ENCODE measurements at regions not wholly inside any gene's neighbourhood (a gene's known extent, or its start where the extent isn't known, plus 50 kb on each side); places are given as distances from the start of the nearest gene placed in this dataset.

DNA sequence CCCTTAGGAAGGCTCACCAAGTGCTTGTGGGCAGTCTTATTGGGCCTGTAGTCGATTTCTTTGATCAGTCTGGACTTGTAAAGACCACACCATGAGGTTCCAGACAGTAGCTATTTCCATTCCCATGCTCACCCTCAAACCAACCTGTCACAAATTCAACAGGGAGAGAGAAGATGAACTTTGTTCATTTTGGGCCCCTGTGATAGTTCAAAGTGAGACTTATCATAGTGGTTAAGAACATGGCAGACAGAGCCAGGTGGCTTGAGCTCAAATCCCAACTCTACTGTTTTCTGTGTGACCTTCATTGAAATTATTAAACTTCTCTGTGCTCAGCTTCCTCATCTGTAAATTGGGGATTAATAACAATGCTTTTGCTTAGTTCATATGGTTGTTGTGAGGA is 53.9 kb upstream of the CTLA4 start (continued):
- TF ChIP-seq GFI1 (CRISPR knock-in tag; IDR thresholded peaks at IDR 0.05; ENCODE audit: borderline replicate concordance) (peak; percentile 29; the same call in 1 of the 2 replicates), HOXA9 (CRISPR knock-in tag; IDR thresholded peaks at IDR 0.05; ENCODE audit: borderline replicate concordance) (no peak), TAF15 (IDR thresholded peaks at IDR 0.05; ENCODE audit: low read depth, low read length, poor library complexity, severe bottlenecking) (no peak), ZNF292 (CRISPR knock-in tag; IDR thresholded peaks at IDR 0.05; ENCODE audit: borderline replicate concordance, low read depth) (peak; percentile 73; the same call in 1 of the 2 replicates), ZNF33B (CRISPR knock-in tag; IDR thresholded peaks at IDR 0.05) (no peak), TAF1 (CRISPR knock-in tag; IDR thresholded peaks at IDR 0.05) (0 out of 2 replicates have a peak, but pooled peaks have one; percentile 14), ZNF629 (CRISPR knock-in tag; conservative IDR thresholded peaks at IDR 0.05) (peak; percentile 67; the same call in 1 of the 2 replicates), ISL2 (CRISPR knock-in tag; IDR thresholded peaks at IDR 0.05) (0 out of 2 replicates have a peak, but pooled peaks have one; percentile 42), SP2 (CRISPR knock-in tag; IDR thresholded peaks at IDR 0.05) (no peak)

DNA sequence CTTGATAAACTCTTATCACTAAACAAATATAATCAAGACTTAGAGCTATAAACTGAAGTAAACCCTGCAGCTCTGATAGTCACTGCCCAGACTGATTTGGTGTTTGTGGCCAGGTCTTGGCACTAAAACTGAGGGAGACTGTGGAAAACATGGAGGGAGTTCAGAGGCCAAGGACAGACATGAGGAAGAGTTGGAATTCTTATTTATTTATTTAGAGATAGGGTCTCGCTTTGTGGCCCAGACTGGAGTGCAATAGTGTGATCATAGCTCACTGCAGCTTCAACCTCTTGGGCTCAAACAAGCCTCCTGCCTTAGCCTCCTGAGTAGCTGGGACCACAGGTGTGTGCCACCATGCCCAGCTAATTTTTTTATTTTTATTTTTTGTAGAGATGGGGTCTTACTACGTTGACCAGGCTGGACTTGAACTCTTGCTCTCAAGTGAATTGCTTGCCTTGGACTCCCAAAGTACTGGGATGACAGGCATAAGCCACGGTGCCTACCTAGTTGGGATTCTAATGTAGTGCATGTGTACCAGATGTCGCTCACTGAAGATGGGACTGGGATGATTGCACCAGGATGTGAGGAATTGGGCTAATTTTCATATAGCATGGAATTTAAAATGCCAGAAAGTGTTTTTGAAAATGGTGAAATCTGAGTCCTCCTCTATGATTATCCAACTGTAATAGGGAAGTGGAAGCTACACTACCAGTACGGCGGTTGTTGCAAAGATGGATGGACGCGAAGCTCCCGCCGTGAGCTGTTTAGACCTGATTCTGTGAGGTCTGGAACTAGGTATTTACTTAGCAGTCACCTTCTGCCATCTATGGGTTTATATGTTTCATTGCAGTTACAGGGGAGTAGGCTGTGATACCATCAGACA is 52.7 kb upstream of the CTLA4 start:
- ATAC-seq: peak; percentile 68
- Histone ChIP-seq H3K9me3 (ENCODE audit: low read length) (no peaks in the 10 kb centered on the region), H3K4me1 (ENCODE audit: insufficient read depth, low read length) (peaks cover 86% of the 10 kb centered on the region), H3K9ac (ENCODE audit: insufficient read depth, low read depth, low read length) (no peak overlapping the region), H3K4me2 (ENCODE audit: low read depth, low read length) (peak overlapping the region; percentile 73), H3K27ac (ENCODE audit: extremely low read length, insufficient read depth, low read length) (peak overlapping the region; percentile 85), H2AFZ (ENCODE audit: low read length) (peak overlapping the region; percentile 7), H3K36me3 (replicated peaks in 1 of 2; ENCODE audit: control insufficient read depth in 1 of 2, insufficient read depth in 2 of 2, low read length in 2 of 2) (no peaks in the 10 kb centered on the region), H3K27me3 (ENCODE audit: control insufficient read depth in 1 of 2, insufficient read depth in 2 of 2, low read length in 2 of 2) (no peaks in the 10 kb centered on the region), H3K79me2 (ENCODE audit: insufficient read depth, low read length) (no peaks in the 10 kb centered on the region), H4K20me1 (ENCODE audit: insufficient read depth, low read length) (no peaks in the 10 kb centered on the region), H3K4me3 (replicated peaks in 1 of 3; ENCODE audit: insufficient read depth in 1 of 3, low read depth in 2 of 3, low read length in 3 of 3) (peak overlapping the region in 1 of 3 experiments; percentile 34; a peak in 1 of 6 replicates)
- in situ Hi-C loops (cut with HindIII; ENCODE audit: extremely low pct_ligation_motif_present, low pct_unique_long_range_greater_than_20kb): loop anchor here (5.0 to 25.0 kb wide), 5 partner anchors 160 to 1228 kb away; partner anchors contain the start of gene CYP20A1
- ChIA-PET POLR2A (interaction anchor here (0.7 to 6.9 kb wide), 9 partner anchors 8 to 575 kb away, joined by 3 to 225 read pairs (median 5); partner anchors contain the start of genes CYP20A1 and RAPH1), CTCF (ENCODE audit: low intra/inter-chr PET ratio, low total read pairs) (interaction anchor here (1.3 to 2.9 kb wide), 4 partner anchors 95 to 590 kb away, joined by 4 to 17 read pairs (median 7); no protein-coding TSS in a partner anchor)
- peak; percentile 88 for DNase-seq (ENCODE audit: low spot score)
- intact Hi-C loops (cut with micrococcal nuclease; ENCODE audit: unreplicated experiment): loop anchor here (1.0 to 10.0 kb wide), 10 partner anchors 92 to 1240 kb away; partner anchors contain the start of gene CYP20A1
- FAIRE-seq: peak; percentile 83
- no TSS peak for BruUV-seq (replicated peaks)
- 28% methylated on average over 10 of the region's 10 CpGs for WGBS (ENCODE audit: low lambda C conversion rate)
- TF ChIP-seq GTF2F1 (IDR thresholded peaks at IDR 0.05; ENCODE audit: low read length) (no peak), FOXK2 (IDR thresholded peaks at IDR 0.05) (no peak), BRCA1 (CRISPR knock-in tag; IDR thresholded peaks at IDR 0.05) (no peak), SUZ12 (IDR thresholded peaks at IDR 0.05; ENCODE audit: low read depth, low read length) (no peak), NR2C2 (CRISPR knock-in tag; IDR thresholded peaks at IDR 0.05; ENCODE audit: borderline replicate concordance) (0 out of 2 replicates have a peak, but pooled peaks have one; percentile 41), ZNF101 (CRISPR knock-in tag; IDR thresholded peaks at IDR 0.05; ENCODE audit: borderline replicate concordance, low read depth) (no peak), ZNF317 (CRISPR knock-in tag; IDR thresholded peaks at IDR 0.05) (no peak; the same call in none of the 2 replicates)
- TF ChIP-seq, protein P1, sequence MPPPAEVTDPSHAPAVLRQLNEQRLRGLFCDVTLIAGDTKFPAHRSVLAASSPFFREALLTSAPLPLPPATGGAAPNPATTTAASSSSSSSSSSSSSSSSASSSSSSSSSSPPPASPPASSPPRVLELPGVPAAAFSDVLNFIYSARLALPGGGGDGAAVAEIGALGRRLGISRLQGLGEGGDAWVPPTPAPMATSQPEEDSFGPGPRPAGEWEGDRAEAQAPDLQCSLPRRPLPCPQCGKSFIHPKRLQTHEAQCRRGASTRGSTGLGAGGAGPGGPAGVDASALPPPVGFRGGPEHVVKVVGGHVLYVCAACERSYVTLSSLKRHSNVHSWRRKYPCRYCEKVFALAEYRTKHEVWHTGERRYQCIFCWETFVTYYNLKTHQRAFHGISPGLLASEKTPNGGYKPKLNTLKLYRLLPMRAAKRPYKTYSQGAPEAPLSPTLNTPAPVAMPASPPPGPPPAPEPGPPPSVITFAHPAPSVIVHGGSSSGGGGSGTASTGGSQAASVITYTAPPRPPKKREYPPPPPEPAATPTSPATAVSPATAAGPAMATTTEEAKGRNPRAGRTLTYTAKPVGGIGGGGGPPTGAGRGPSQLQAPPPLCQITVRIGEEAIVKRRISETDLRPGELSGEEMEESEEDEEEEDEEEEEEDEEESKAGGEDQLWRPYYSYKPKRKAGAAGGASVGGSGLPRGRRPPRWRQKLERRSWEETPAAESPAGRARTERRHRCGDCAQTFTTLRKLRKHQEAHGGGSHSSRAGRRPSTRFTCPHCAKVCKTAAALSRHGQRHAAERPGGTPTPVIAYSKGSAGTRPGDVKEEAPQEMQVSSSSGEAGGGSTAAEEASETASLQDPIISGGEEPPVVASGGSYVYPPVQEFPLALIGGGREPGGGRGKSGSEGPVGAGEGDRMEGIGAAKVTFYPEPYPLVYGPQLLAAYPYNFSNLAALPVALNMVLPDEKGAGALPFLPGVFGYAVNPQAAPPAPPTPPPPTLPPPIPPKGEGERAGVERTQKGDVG (CRISPR knock-in tag; IDR thresholded peaks at IDR 0.05; ENCODE audit: borderline replicate concordance): no peak
- TF ChIP-seq, protein P2, sequence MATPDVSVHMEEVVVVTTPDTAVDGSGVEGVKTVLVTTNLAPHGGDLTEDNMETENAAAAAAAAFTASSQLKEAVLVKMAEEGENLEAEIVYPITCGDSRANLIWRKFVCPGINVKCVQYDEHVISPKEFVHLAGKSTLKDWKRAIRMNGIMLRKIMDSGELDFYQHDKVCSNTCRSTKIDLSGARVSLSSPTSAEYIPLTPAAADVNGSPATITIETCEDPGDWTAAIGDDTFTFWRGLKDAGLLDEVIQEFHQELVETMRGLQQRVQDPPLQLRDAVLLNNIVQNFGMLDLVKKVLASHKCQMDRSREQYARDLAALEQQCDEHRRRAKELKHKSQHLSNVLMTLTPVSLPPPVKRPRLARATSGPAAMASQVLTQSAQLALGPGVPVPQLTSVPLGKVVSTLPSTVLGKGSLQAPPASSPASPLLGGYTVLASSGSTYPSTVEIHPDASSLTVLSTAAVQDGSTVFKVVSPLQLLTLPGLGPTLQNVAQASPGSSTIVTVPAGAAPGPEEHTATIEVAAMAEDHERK (CRISPR knock-in tag; IDR thresholded peaks at IDR 0.05; ENCODE audit: low read depth): no peak; the same call in 1 of the 2 replicates

Data from HepG2 (cell line).